ENCODE measurements at regions not wholly inside any gene's neighbourhood (a gene's known extent, or its start where the extent isn't known, plus 50 kb on each side); places are given as distances from the start of the nearest gene placed in this dataset.

- ATAC-seq (no peak), DNase-seq (ENCODE audit: low read depth, low spot score) (no peak)
- POLR2A ChIA-PET = no interaction called here
Measured at GRCh38 chr3:76063019-76063418, 277.7 kb upstream of the ZNF717 start.

GRCh38 chr3:76063811-76064210, 278.5 kb upstream of the ZNF717 start:
- DNase-seq (ENCODE audit: low read depth, low spot score) = no peak
- Histone ChIP-seq H3K27ac (ENCODE audit: low read length) (no peak overlapping the region), H3K36me3 (ENCODE audit: control insufficient read depth, insufficient read depth, low read length) (no peaks in the 10 kb centered on the region), H3K9me3 (ENCODE audit: control insufficient read depth, insufficient read depth, low read depth, low read length) (no peaks in the 10 kb centered on the region), H3K27me3 (ENCODE audit: control insufficient read depth, insufficient read depth, low read length) (no peaks in the 10 kb centered on the region), H3K4me3 (ENCODE audit: low read depth in 2 of 2, low read length in 2 of 2) (no peak overlapping the region), H3K4me1 (ENCODE audit: control insufficient read depth, insufficient read depth, low read length) (no peaks in the 10 kb centered on the region)
- no TSS peak for BruUV-seq (replicated peaks)
- in situ Hi-C loops (cut with HindIII; ENCODE audit: low pct_unique_long_range_greater_than_20kb, low sequenced_read_pairs) = no loop called here
- no peak for TF ChIP-seq TCF7L2 (IDR thresholded peaks at IDR 0.05; ENCODE audit: low read depth, low read length)
- no peak for TF ChIP-seq CTCF (IDR thresholded peaks at IDR 0.05)
- no peak for TF ChIP-seq SIN3A (IDR thresholded peaks at IDR 0.05; ENCODE audit: borderline replicate concordance, insufficient read depth, low read depth, low read length)
- no peak for TF ChIP-seq POLR2AphosphoS5 (IDR thresholded peaks at IDR 0.05; ENCODE audit: low read depth, low read length)
- no peak for TF ChIP-seq REST (IDR thresholded peaks at IDR 0.05; ENCODE audit: insufficient read depth in 1 of 2, low read depth in 2 of 2, low read length in 1 of 2)
- ChIA-PET CTCF (no interaction called here), POLR2A (no interaction called here)
- intact Hi-C loops (cut with micrococcal nuclease; ENCODE audit: unreplicated experiment) = no loop called here
- ATAC-seq = no peak

More at GRCh38 chr3:76063019-76063418, 277.7 kb upstream of the ZNF717 start:
- CTCF ChIA-PET = no interaction called here
- Histone ChIP-seq H3K27ac (ENCODE audit: low read length) (no peak overlapping the region), H3K9me3 (ENCODE audit: control insufficient read depth, insufficient read depth, low read depth, low read length) (no peaks in the 10 kb centered on the region), H3K36me3 (ENCODE audit: control insufficient read depth, insufficient read depth, low read length) (no peaks in the 10 kb centered on the region), H3K27me3 (ENCODE audit: control insufficient read depth, insufficient read depth, low read length) (no peaks in the 10 kb centered on the region), H3K4me3 (ENCODE audit: low read depth in 2 of 2, low read length in 2 of 2) (no peak overlapping the region), H3K4me1 (ENCODE audit: control insufficient read depth, insufficient read depth, low read length) (no peaks in the 10 kb centered on the region)
- BruUV-seq (replicated peaks) = no TSS peak
- intact Hi-C loops (cut with micrococcal nuclease; ENCODE audit: unreplicated experiment) = no loop called here
- TF ChIP-seq CTCF (IDR thresholded peaks at IDR 0.05) (no peak), SIN3A (IDR thresholded peaks at IDR 0.05; ENCODE audit: borderline replicate concordance, insufficient read depth, low read depth, low read length) (no peak)
- in situ Hi-C loops (cut with HindIII; ENCODE audit: low pct_unique_long_range_greater_than_20kb, low sequenced_read_pairs) = no loop called here

- DNase-seq (ENCODE audit: low read depth, low spot score) = no peak
- Histone ChIP-seq H3K27me3 (ENCODE audit: control insufficient read depth, insufficient read depth, low read length) (no peaks in the 10 kb centered on the region), H3K4me3 (ENCODE audit: low read depth in 2 of 2, low read length in 2 of 2) (no peak overlapping the region), H3K9me3 (ENCODE audit: control insufficient read depth, insufficient read depth, low read depth, low read length) (no peaks in the 10 kb centered on the region), H3K27ac (ENCODE audit: low read length) (no peak overlapping the region), H3K36me3 (ENCODE audit: control insufficient read depth, insufficient read depth, low read length) (no peaks in the 10 kb centered on the region), H3K4me1 (ENCODE audit: control insufficient read depth, insufficient read depth, low read length) (no peaks in the 10 kb centered on the region)
- no peak for ATAC-seq
- no peak for TF ChIP-seq REST (IDR thresholded peaks at IDR 0.05; ENCODE audit: insufficient read depth in 1 of 2, low read depth in 2 of 2, low read length in 1 of 2)
- intact Hi-C loops (cut with micrococcal nuclease; ENCODE audit: unreplicated experiment) (no loop called here), in situ Hi-C loops (cut with HindIII; ENCODE audit: low pct_unique_long_range_greater_than_20kb, low sequenced_read_pairs) (no loop called here)
- no TSS peak for BruUV-seq (replicated peaks)
- POLR2A ChIA-PET = no interaction called here
- CTCF ChIA-PET = no interaction called here
Measured at GRCh38 chr3:76065964-76066363, 280.6 kb upstream of the ZNF717 start.

All from Panc1 (cell line).